Right lobe of liver (tissue), 6 donors: ENCODE measurements at regions not wholly inside any gene's neighbourhood (a gene's known extent, or its start where the extent isn't known, plus 50 kb on each side); places are given as distances from the start of the nearest gene placed in this dataset.

Experiments used
- ATAC-seq, 4 donors: fragments of 200-7000 bp; cut with Tn5 transposase; one replicate each; pipeline ENCODE4 v1.9.1; 2020; ENCODE audit warnings: mild to moderate bottlenecking in 4 of 4, moderate library complexity in 4 of 4
- DNase-seq, 3 donors: peaks; one replicate each; pipeline ENCODE4 v3.0.0-alpha.2; 2020
- H3K27ac ChIP-seq, 3 donors: fragments of 200-600 bp; one replicate each; pipeline ENCODE4 v1.8.0; 2022
- H3K27me3 ChIP-seq, 2 donors: fragments of 200-600 bp; one replicate each; pipeline ENCODE4 v1.8.0; 2022
- H3K36me3 ChIP-seq, 4 donors: fragments of 200-600 bp; sonication (generic) in 1 of 4; one replicate each; pipeline versions ENCODE4 v1.5.1 to v1.8.0; 2017 to 2022; ENCODE audit warnings: control low read depth in 1 of 4
- H3K4me1 ChIP-seq, 4 donors: fragments of 200-600 bp; sonication (generic) in 1 of 4; one replicate each; pipeline versions ENCODE4 v1.5.1 to v1.8.0; 2017 to 2022; ENCODE audit warnings: control low read depth in 1 of 4
- H3K4me3 ChIP-seq, 3 donors: fragments of 200-600 bp; one replicate each; pipeline ENCODE4 v1.8.0; 2022
- H3K9me3 ChIP-seq, 4 donors: fragments of 200-600 bp; sonication (generic) in 1 of 4; one replicate each; pipeline versions ENCODE4 v1.5.1 to v1.8.0; 2017 to 2022; ENCODE audit warnings: control low read depth in 1 of 4
- POLR2A ChIP-seq: fragments of 450-650 bp; IDR thresholded peaks from one replicate; pipeline ENCODE4 v1.6.1; 2017; ENCODE audit warnings: antibody characterized with exemption, mild to moderate bottlenecking
- WGBS: methylation state at CpG from one replicate; pipeline ENCODE4 v1.1.6; 2018; ENCODE audit warnings: low coverage, low lambda C conversion rate; ENCODE audit not compliant: insufficient coverage; ENCODE audit errors: missing lambda C conversion rate; 5-methylcytosine and 5-hydroxymethylcytosine counted together
- intact Hi-C, 2 donors: fragments of 100-400 bp; cut with DNase I; formaldehyde crosslinking; loops; one replicate each; pipeline versions ENCODE4 v1.11.2 to v1.14.1; 2022
- TF ChIP-seq, protein P1 (sequence below), 4 donors: fragments of 200-600 bp in 3 of 4; fragments of 450-650 bp in 1 of 4; IDR thresholded peaks; one replicate each; pipeline versions ENCODE4 v1.5.1 to v1.8.0; 2016 to 2022; ENCODE audit warnings: antibody characterized with exemption in 4 of 4, mild to moderate bottlenecking in 2 of 4
- donor health status: DM: no; HTN: yes; CAD: no.
- donor health status: DM: no; HTN: no; CAD: no.
- donor health status: DM: no; HTN: no; CAD: no.
- donor health status: DM: no; HTN: yes; CAD: no.
- donor health status: DM: no; HTN: yes; CAD: no.

DNA sequence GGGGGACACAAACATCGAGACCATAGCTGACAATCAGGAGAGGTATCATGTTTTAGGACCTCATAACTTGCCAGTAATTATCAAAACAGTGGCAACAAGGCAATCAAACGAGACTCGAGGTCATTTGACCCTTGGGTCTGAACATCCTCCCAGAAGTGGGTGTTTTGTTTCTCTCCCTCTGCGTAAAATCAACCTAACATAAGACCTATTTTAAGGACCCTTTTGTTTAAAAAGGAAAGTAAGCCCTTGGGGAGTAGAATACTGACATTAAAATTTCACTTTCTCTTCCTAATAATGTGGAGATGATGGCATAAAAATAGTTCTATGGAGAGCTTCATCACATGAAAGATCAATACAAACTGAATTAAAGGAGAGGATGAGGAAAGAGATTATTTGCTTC is 106.2 kb upstream of the PUDP start:
- TF ChIP-seq, protein P1, sequence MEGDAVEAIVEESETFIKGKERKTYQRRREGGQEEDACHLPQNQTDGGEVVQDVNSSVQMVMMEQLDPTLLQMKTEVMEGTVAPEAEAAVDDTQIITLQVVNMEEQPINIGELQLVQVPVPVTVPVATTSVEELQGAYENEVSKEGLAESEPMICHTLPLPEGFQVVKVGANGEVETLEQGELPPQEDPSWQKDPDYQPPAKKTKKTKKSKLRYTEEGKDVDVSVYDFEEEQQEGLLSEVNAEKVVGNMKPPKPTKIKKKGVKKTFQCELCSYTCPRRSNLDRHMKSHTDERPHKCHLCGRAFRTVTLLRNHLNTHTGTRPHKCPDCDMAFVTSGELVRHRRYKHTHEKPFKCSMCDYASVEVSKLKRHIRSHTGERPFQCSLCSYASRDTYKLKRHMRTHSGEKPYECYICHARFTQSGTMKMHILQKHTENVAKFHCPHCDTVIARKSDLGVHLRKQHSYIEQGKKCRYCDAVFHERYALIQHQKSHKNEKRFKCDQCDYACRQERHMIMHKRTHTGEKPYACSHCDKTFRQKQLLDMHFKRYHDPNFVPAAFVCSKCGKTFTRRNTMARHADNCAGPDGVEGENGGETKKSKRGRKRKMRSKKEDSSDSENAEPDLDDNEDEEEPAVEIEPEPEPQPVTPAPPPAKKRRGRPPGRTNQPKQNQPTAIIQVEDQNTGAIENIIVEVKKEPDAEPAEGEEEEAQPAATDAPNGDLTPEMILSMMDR (IDR thresholded peaks at IDR 0.05), result no peak
- TF ChIP-seq POLR2A, result no peak
- no peak for DNase-seq
- no peaks in the 10 kb centered on the region for H3K36me3 ChIP-seq
- H3K4me1 ChIP-seq, result no peaks in the 10 kb centered on the region
- no peaks in the 10 kb centered on the region for H3K9me3 ChIP-seq
- H3K4me3 ChIP-seq, result no peak overlapping the region
- no peaks in the 10 kb centered on the region for H3K27me3 ChIP-seq
- H3K27ac ChIP-seq, result no peak overlapping the region
- intact Hi-C loops, result no loop called here
- WGBS, result 92% methylated on average over 4 of the region's 4 CpGs
- no peak for ATAC-seq

DNA sequence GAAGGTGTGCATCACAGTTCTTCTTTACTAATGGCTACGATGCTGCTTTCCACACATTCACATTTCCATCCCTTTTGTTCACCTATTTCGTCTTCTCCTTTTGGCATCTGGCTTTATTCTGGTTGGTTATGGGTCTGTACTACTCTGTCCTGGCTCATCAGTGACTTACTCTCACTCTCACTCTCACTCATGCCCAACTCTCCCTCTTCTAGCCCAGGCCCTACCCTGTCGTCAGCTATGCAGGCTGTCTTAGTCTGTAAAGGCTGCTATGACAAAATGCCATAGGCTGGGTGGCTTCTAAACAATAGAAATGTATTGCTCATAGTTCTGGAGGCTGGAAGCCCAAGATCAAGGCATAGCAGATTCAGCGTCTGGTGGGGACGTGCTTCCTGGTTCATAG is 105.6 kb upstream of the PUDP start:
- intact Hi-C loops, result no loop called here
- 96% methylated on average over 4 of the region's 5 CpGs for WGBS

DNA sequence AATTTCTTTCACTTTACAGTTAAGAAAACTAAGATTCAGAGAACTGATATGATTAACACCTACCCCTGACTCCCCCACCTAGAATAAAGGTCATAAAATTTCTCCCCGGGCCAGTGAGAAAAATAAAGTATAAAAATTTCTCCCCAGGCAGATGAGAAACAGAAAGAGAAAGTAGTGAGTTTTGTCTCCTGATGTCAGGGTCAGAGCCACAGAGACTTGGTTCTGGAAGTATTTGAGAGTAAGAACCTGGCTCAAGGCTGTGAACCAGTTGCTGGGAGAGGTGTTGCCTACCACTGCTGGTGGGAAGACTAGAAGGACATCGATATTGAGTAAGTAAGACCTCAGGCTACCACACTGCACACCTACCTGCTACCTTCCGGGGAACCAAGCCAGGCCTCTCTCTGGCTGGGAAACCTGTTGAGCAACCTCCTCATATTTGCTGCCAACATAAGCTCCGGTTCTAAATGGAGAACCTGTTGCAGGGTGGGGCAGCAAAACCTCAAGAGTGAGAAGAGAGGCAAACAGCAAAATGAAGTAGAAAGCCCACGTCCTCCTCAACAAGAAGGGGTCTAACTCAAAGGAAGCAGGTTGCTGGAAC is 104.2 kb upstream of the PUDP start:
- Histone ChIP-seq H3K4me1 (no peaks in the 10 kb centered on the region), H3K36me3 (no peaks in the 10 kb centered on the region), H3K27me3 (no peaks in the 10 kb centered on the region), H3K4me3 (peak overlapping the region in 2 of 3 donors; percentile 34 to 36), H3K27ac (peak overlapping the region in 1 of 3 donors; percentile 45), H3K9me3 (no peaks in the 10 kb centered on the region)
- WGBS, result 27% methylated on average over 4 of the region's 5 CpGs
- intact Hi-C loops, result no loop called here
- peak; percentile 58 to 68 (median 62) for DNase-seq
- TF ChIP-seq, protein P1 (IDR thresholded peaks at IDR 0.05), result no peak
- no peak for TF ChIP-seq POLR2A
- peak; percentile 90 to 97 (median 96) for ATAC-seq

More for the DNA sequence above, 105.6 kb upstream of the PUDP start:
- Histone ChIP-seq H3K4me1 (no peaks in the 10 kb centered on the region), H3K27ac (no peak overlapping the region), H3K27me3 (no peaks in the 10 kb centered on the region), H3K36me3 (no peaks in the 10 kb centered on the region), H3K4me3 (no peak overlapping the region), H3K9me3 (no peaks in the 10 kb centered on the region)
- ATAC-seq (no peak), DNase-seq (no peak)
- TF ChIP-seq, protein P1 (IDR thresholded peaks at IDR 0.05), result no peak
- no peak for TF ChIP-seq POLR2A

DNA sequence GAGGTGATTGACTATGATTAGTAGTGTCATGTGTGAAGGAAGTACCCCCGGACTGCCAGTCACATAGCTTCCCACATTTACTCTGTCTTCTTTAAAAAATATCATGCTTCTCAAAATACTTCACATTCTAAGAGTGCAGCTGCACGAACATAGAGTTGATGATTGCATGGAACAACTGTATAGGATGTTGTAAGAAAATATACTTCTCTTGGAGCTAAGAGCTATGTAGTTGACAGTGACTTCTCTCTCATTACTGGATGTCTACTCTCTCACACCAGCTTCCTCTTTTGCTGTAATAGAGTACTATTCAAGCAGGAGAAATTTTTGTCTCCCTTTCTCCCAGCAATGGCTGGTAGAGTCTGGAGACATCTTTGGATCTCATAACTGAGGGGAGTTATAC is 99.4 kb upstream of the PUDP start:
- Histone ChIP-seq H3K9me3 (no peaks in the 10 kb centered on the region), H3K4me1 (no peaks in the 10 kb centered on the region), H3K27ac (no peak overlapping the region), H3K4me3 (no peak overlapping the region), H3K36me3 (no peaks in the 10 kb centered on the region), H3K27me3 (no peaks in the 10 kb centered on the region)
- DNase-seq, result no peak
- TF ChIP-seq POLR2A, result no peak
- 77% methylated on average over 2 of the region's 2 CpGs for WGBS
- intact Hi-C loops, result no loop called here
- no peak for ATAC-seq

DNA sequence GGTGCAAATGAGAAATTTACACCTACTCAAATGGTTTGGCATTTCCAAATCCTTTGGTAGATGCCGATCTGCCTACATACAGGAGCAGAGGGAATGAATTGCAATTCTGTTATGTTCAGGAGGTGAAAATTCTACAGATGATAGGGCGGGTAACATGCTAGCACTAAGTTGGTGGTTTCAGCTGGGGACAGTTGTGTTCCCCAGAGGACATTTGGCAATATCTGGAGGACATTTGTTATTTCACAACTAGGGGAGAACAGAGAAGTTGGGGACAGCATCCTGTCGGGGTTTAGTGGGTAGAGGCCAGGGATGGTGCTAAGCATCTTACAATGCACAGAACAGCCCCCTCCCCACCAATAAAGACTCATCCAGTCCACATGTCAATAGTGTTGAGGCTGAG is 96.5 kb upstream of the PUDP start:
- Histone ChIP-seq H3K4me1 (no peaks in the 10 kb centered on the region), H3K9me3 (no peaks in the 10 kb centered on the region), H3K36me3 (no peaks in the 10 kb centered on the region), H3K27ac (no peak overlapping the region), H3K27me3 (no peaks in the 10 kb centered on the region), H3K4me3 (no peak overlapping the region)
- intact Hi-C loops, result no loop called here
- no peak for DNase-seq
- TF ChIP-seq, protein P1 (IDR thresholded peaks at IDR 0.05), result no peak
- TF ChIP-seq POLR2A, result no peak
- ATAC-seq, result peak in 2 of 4 donors; percentile 30 to 37
- whole genome bisulfite sequencing, result 63% methylated on average over 3 of the region's 3 CpGs
